ENCODE measurements at regions not wholly inside any gene's neighbourhood (a gene's known extent, or its start where the extent isn't known, plus 50 kb on each side); places are given as distances from the start of the nearest gene placed in this dataset.
A peak's percentile ranks its signal among the peaks of the same experiment; 100 is the strongest.

DNA sequence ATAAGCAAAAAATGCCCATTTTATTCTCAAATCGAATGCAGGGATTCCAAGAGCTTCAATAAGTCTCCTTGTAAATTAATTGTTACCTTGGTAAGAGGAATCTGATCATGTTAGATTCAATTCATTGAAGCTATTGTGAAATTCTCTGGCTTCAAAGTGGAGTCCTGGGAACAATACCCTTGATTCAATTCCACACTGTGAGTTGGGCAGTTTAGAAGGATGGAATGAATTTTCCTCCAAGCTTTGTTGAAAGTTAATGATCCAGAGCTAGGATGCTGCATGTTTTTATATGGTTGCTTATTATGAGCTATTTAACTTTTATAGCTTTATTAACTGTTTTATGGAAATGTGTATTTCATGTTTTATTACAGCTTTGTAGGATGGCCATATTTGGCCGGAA, 89.9 kb upstream of the IGF1 start:
- Histone ChIP-seq H2BK120ac (ENCODE audit: low read depth, low read length) (no peak overlapping the region), H3K4me2 (ENCODE audit: low read length, poor library complexity, severe bottlenecking) (no peak overlapping the region), H3K23ac (ENCODE audit: low read length in 2 of 2) (no peak overlapping the region), H2BK12ac (ENCODE audit: low read length in 2 of 2) (no peak overlapping the region), H3K9me3 (ENCODE audit: control insufficient read depth, low read length) (peaks cover 2% of the 10 kb centered on the region), H3K4me1 (ENCODE audit: control insufficient read depth, insufficient read depth, low read depth, low read length) (peaks cover 7% of the 10 kb centered on the region), H3K4me3 (ENCODE audit: insufficient read depth in 1 of 2, low read depth in 1 of 2, low read length in 2 of 2) (no peak overlapping the region), H3K79me1 (replicated peaks; ENCODE audit: low read length, poor library complexity, severe bottlenecking) (no peaks in the 10 kb centered on the region), H3K36me3 (ENCODE audit: control insufficient read depth in 1 of 2, insufficient read depth in 2 of 2, low read depth in 1 of 2, low read length in 2 of 2) (no peaks in the 10 kb centered on the region), H4K91ac (ENCODE audit: low read length) (no peak overlapping the region), H2BK5ac (ENCODE audit: low read depth, low read length, poor library complexity, severe bottlenecking) (no peak overlapping the region), H3K27me3 (ENCODE audit: control insufficient read depth in 1 of 2, insufficient read depth in 1 of 2, low read length in 2 of 2) (no peaks in the 10 kb centered on the region), H3K4ac (ENCODE audit: low read depth in 1 of 2, low read length in 2 of 2) (no peak overlapping the region), H3K18ac (ENCODE audit: low read depth in 1 of 2, low read length in 2 of 2) (no peak overlapping the region), H3K27ac (ENCODE audit: low read length, poor library complexity, severe bottlenecking) (no peak overlapping the region), H2AK5ac (ENCODE audit: low read length, severe bottlenecking) (peak overlapping the region; percentile 2), H3K9ac (ENCODE audit: low read length) (no peak overlapping the region), H2BK15ac (ENCODE audit: low read depth, poor library complexity, severe bottlenecking) (no peak overlapping the region), H2AFZ (ENCODE audit: low read depth, low read length) (no peak overlapping the region), H4K8ac (ENCODE audit: low read length) (no peak overlapping the region), H3K14ac (ENCODE audit: low read length in 2 of 2) (no peak overlapping the region)
- 94% methylated on average over 1 of the region's 2 CpGs for whole genome bisulfite sequencing
- no peak for DNase-seq

DNA sequence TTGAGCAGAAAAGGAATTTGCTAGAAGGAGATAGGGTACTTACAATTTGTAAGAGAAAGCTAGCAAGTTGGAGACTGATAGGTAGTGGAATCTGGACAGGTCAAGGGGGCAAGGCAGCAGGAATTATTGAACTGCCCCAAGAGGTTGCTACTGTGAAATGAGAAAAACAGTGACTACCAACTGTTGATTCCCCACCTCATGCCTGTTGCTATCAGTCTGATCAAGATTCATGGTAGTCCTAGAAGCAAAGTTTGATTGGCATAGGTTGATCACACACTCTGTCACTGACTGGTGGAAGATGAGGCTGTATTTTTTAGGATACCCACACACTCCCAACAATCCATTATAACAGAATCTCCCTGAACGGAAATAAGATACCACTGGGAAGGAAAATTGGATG, 89.4 kb upstream of the IGF1 start:
- no peaks in the 10 kb centered on the region for H3K36me3 ChIP-seq (ENCODE audit: control insufficient read depth in 1 of 2, insufficient read depth in 2 of 2, low read depth in 1 of 2, low read length in 2 of 2)
- H3K4me2 ChIP-seq (ENCODE audit: low read length, poor library complexity, severe bottlenecking): no peak overlapping the region
- H2BK12ac ChIP-seq (ENCODE audit: low read length in 2 of 2): no peak overlapping the region
- H2BK5ac ChIP-seq (ENCODE audit: low read depth, low read length, poor library complexity, severe bottlenecking): no peak overlapping the region
- H2AFZ ChIP-seq (ENCODE audit: low read depth, low read length): no peak overlapping the region
- H3K4ac ChIP-seq (ENCODE audit: low read depth in 1 of 2, low read length in 2 of 2): no peak overlapping the region
- no peaks in the 10 kb centered on the region for H3K27me3 ChIP-seq (ENCODE audit: control insufficient read depth in 1 of 2, insufficient read depth in 1 of 2, low read length in 2 of 2)
- H3K4me3 ChIP-seq (ENCODE audit: insufficient read depth in 1 of 2, low read depth in 1 of 2, low read length in 2 of 2): no peak overlapping the region
- H2BK120ac ChIP-seq (ENCODE audit: low read depth, low read length): no peak overlapping the region
- H3K4me1 ChIP-seq (ENCODE audit: control insufficient read depth, insufficient read depth, low read depth, low read length): peaks cover 7% of the 10 kb centered on the region
- H3K9me3 ChIP-seq (ENCODE audit: control insufficient read depth, low read length): peaks cover 6% of the 10 kb centered on the region
- no peak overlapping the region for H3K23ac ChIP-seq (ENCODE audit: low read length in 2 of 2)
- H2AK5ac ChIP-seq (ENCODE audit: low read length, severe bottlenecking): peak overlapping the region; percentile 2
- no peak overlapping the region for H3K14ac ChIP-seq (ENCODE audit: low read length in 2 of 2)
- DNase-seq: no peak
- no peak overlapping the region for H4K8ac ChIP-seq (ENCODE audit: low read length)
- 93% methylated on average over 1 of the region's 1 CpG for WGBS
- no peak overlapping the region for H2BK15ac ChIP-seq (ENCODE audit: low read depth, poor library complexity, severe bottlenecking)
- no peak overlapping the region for H3K27ac ChIP-seq (ENCODE audit: low read length, poor library complexity, severe bottlenecking)
- H4K91ac ChIP-seq (ENCODE audit: low read length): no peak overlapping the region
- no peaks in the 10 kb centered on the region for H3K79me1 ChIP-seq (replicated peaks; ENCODE audit: low read length, poor library complexity, severe bottlenecking)
- H3K9ac ChIP-seq (ENCODE audit: low read length): no peak overlapping the region
- no peak overlapping the region for H3K18ac ChIP-seq (ENCODE audit: low read depth in 1 of 2, low read length in 2 of 2)

DNA sequence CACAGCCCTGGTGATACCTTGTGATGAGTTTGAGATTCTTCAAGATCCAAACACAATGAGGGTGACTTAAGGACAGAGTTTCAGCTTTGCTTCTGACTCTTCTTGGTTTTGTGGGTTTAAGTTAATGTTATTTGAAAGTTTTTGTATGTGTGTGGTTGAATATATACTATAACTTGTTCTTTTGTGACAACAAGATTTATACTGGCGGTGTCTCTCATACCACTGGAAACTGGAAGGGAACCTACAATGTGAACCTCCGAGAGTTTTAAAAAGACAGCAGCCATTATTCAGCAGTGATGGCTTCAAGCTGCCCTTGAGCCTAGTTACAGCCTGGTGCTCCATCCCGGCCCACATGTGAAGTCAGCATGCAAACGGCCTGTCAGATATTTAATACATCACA, 87.9 kb upstream of the IGF1 start:
- H3K9me3 ChIP-seq (ENCODE audit: control insufficient read depth, low read length): peaks cover 7% of the 10 kb centered on the region
- H3K4me3 ChIP-seq (ENCODE audit: insufficient read depth in 1 of 2, low read depth in 1 of 2, low read length in 2 of 2): no peak overlapping the region
- 86% methylated on average over 3 of the region's 4 CpGs for WGBS
- no peak overlapping the region for H3K18ac ChIP-seq (ENCODE audit: low read depth in 1 of 2, low read length in 2 of 2)
- H2BK12ac ChIP-seq (ENCODE audit: low read length in 2 of 2): no peak overlapping the region
- H3K79me1 ChIP-seq (replicated peaks; ENCODE audit: low read length, poor library complexity, severe bottlenecking): no peaks in the 10 kb centered on the region
- peak overlapping the region; percentile 97 for H2AK5ac ChIP-seq (ENCODE audit: low read length, severe bottlenecking)
- H2BK120ac ChIP-seq (ENCODE audit: low read depth, low read length): no peak overlapping the region
- H3K4me2 ChIP-seq (ENCODE audit: low read length, poor library complexity, severe bottlenecking): no peak overlapping the region
- H2BK5ac ChIP-seq (ENCODE audit: low read depth, low read length, poor library complexity, severe bottlenecking): no peak overlapping the region
- no peak overlapping the region for H2BK15ac ChIP-seq (ENCODE audit: low read depth, poor library complexity, severe bottlenecking)
- no peak overlapping the region for H4K8ac ChIP-seq (ENCODE audit: low read length)
- no peak overlapping the region for H3K23ac ChIP-seq (ENCODE audit: low read length in 2 of 2)
- H4K91ac ChIP-seq (ENCODE audit: low read length): no peak overlapping the region
- no peak overlapping the region for H3K14ac ChIP-seq (ENCODE audit: low read length in 2 of 2)
- no peaks in the 10 kb centered on the region for H3K27me3 ChIP-seq (ENCODE audit: control insufficient read depth in 1 of 2, insufficient read depth in 1 of 2, low read length in 2 of 2)
- peak overlapping the region; percentile 99 for H3K27ac ChIP-seq (ENCODE audit: low read length, poor library complexity, severe bottlenecking)
- peak; percentile 6 for DNase-seq
- no peak overlapping the region for H3K9ac ChIP-seq (ENCODE audit: low read length)
- no peak overlapping the region for H3K4ac ChIP-seq (ENCODE audit: low read depth in 1 of 2, low read length in 2 of 2)
- H3K4me1 ChIP-seq (ENCODE audit: control insufficient read depth, insufficient read depth, low read depth, low read length): peaks cover 7% of the 10 kb centered on the region
- H3K36me3 ChIP-seq (ENCODE audit: control insufficient read depth in 1 of 2, insufficient read depth in 2 of 2, low read depth in 1 of 2, low read length in 2 of 2): no peaks in the 10 kb centered on the region
- H2AFZ ChIP-seq (ENCODE audit: low read depth, low read length): no peak overlapping the region

DNA sequence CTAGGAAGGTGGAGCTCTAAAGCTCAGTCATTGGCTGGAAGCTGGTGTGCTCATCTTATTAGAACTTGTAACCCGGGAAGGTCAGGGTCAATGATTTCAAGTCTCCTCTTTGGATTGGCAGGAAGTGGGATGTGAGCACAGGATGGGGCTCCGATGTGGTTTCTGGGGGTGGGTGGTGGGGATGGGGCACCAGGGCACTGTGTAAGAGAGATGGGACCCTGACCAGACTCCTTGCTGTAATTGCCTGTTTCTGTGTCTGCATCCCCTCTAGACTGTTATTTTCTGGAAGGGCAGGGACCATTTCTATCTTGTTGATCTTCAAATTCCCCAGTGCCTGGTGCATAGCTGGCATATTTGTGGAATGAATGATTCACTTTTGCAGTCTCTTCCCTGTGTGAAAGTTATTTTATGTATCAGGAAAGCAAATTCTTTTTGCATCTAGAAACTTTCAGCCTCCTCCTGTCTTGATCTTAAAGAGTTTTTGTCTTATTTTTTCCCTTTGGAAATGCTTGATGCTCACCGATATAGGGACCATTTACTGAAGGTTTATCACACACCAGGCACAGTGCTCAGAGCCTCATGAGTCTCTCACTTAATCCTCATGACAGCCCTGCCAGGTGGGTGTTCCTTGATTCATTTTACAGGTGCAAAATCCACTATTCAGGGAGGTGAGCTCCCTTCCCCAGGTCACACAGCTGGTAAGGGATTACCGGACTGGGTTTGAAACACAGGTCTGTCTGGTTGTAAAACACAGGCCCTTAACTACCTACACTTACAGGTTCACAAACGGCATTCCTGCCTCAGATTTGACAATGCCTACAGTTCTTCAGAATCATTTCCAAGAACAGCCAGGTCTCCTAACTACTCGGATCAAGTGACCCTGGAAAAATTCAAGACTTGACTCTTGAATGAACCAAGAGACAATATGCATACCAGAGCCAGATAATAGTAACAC, 86.9 kb upstream of the IGF1 start:
- Histone ChIP-seq H3K27me3 (ENCODE audit: control insufficient read depth in 1 of 2, insufficient read depth in 1 of 2, low read length in 2 of 2) (no peaks in the 10 kb centered on the region), H3K36me3 (ENCODE audit: control insufficient read depth in 1 of 2, insufficient read depth in 2 of 2, low read depth in 1 of 2, low read length in 2 of 2) (no peaks in the 10 kb centered on the region), H3K4me2 (ENCODE audit: low read length, poor library complexity, severe bottlenecking) (peak overlapping the region; percentile 40), H2BK15ac (ENCODE audit: low read depth, poor library complexity, severe bottlenecking) (no peak overlapping the region), H3K23ac (ENCODE audit: low read length in 2 of 2) (no peak overlapping the region), H3K27ac (ENCODE audit: low read length, poor library complexity, severe bottlenecking) (peak overlapping the region; percentile 99), H3K18ac (ENCODE audit: low read depth in 1 of 2, low read length in 2 of 2) (peak overlapping the region in 1 of 2 experiments; percentile 37), H3K4me3 (ENCODE audit: insufficient read depth in 1 of 2, low read depth in 1 of 2, low read length in 2 of 2) (no peak overlapping the region), H3K4ac (ENCODE audit: low read depth in 1 of 2, low read length in 2 of 2) (peak overlapping the region in 1 of 2 experiments; percentile 67), H3K79me1 (replicated peaks; ENCODE audit: low read length, poor library complexity, severe bottlenecking) (no peaks in the 10 kb centered on the region), H4K91ac (ENCODE audit: low read length) (no peak overlapping the region), H2BK12ac (ENCODE audit: low read length in 2 of 2) (peak overlapping the region; percentile 32 to 37), H3K4me1 (ENCODE audit: control insufficient read depth, insufficient read depth, low read depth, low read length) (peaks cover 12% of the 10 kb centered on the region), H4K8ac (ENCODE audit: low read length) (peak overlapping the region; percentile 35), H2AFZ (ENCODE audit: low read depth, low read length) (no peak overlapping the region), H3K9ac (ENCODE audit: low read length) (peak overlapping the region; percentile 5), H3K9me3 (ENCODE audit: control insufficient read depth, low read length) (peaks cover 7% of the 10 kb centered on the region), H2AK5ac (ENCODE audit: low read length, severe bottlenecking) (peak overlapping the region; percentile 66), H3K14ac (ENCODE audit: low read length in 2 of 2) (peak overlapping the region in 1 of 2 experiments; percentile 65), H2BK120ac (ENCODE audit: low read depth, low read length) (no peak overlapping the region), H2BK5ac (ENCODE audit: low read depth, low read length, poor library complexity, severe bottlenecking) (peak overlapping the region; percentile 99)
- peak; percentile 49 for DNase-seq
- 57% methylated on average over 6 of the region's 6 CpGs for WGBS

Measured in mesenchymal stem cell (in vitro differentiated cells and primary cell).